SIG-M5 treated with dmso at 0.1 percent for 504 hours (cell line): ENCODE measurements at regions not wholly inside any gene's neighbourhood (a gene's known extent, or its start where the extent isn't known, plus 50 kb on each side); places are given as distances from the start of the nearest gene placed in this dataset.

Experiments used
- DNase-seq: peaks from one replicate; lab custom pipeline; 2025; ENCODE audit not compliant: unreplicated experiment; lab: John Stamatoyannopoulos, UW

DNA sequence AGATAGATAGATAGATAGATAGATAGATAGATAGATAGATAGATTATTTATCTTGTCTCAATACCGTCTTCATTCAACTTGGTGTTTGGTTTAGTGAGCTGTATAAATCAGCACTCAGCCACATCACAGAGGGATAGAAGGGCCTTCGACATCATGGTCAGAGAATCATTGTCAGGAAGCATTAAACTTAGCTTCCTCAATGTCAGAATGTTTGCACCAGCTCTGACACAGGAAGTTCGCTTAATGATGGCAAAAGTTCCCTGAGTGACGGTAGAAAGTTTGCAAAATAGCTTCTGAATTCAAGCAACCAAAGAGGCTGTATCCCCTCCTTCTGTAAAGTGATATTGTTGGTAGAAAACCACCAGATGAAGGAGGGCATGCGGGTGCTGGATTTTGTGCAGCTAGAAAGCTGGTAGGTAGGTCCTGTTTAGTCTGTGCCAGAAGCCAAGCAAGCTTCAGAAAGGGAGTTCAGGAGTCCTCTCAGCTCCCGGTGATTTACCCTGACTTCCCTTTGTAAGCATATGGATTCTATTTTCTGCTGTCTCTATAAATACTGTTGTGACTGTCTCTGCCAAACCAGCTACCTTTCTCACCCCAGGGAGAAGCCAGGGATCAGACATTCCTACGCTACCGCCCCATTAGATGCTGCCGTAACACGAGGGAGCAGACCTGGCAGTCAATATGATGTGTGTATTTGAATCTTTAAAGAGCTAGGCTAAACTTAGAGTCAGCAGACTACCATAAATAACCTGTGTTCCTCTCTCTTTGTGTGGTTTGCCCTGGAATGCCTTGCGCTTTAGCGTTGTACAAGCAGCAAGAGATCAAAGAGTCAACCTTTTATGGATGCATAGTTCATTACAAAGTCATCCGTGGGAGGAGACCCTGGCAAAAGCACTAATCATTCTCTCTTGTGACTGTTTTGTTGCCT, 200.5 kb upstream of the KIAA1217 start:
- DNase-seq = no peak

DNA sequence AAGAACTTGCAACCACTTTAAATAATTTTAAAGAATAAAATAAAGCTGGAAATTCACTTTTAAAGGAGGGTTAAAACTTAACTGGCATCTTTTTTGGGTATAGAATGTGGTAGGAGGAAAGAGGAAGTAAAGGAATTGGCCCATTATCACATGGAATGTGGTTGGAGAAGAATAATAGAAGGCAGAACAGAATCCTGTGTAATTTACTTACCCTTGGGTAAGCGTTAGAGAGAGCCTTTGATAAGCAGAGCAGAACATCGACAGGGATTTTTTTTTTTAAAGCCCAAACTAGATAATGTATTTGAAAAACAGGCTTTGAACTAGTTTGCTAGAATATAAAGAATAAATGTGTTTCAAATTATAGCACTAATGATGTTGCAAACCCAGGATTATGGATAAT, 199.8 kb upstream of the KIAA1217 start:
- DNase-seq = no peak

DNA sequence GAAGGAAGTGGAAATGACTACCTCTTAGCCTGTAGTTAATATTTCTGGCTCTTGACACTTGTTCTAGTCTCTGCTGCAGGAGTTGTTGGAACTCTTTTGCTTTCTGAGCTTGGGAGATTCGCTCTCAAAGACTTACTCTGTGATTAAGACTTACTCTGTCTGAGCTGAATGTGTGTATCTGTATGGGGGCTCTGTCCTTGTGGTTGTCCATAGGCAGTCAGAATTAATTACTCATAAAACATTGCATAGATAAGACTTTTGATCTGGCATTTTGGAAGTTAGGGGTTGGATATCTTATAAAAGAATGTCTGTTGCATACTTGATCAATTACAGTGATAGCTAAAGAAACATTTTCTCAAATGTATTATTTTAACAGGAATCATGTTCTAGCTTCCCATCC, 199.2 kb upstream of the KIAA1217 start:
- no peak for DNase-seq

- DNase-seq = no peak
These were observed 198.4 kb upstream of the KIAA1217 start for GRCh38 chr10:24010436-24010970.

- DNase-seq = no peak
These were observed 196.6 kb upstream of the KIAA1217 start for GRCh38 chr10:24012249-24012803.

GRCh38 chr10:24027107-24027506, 181.8 kb upstream of the KIAA1217 start:
- DNase-seq = no peak

GRCh38 chr10:24034571-24034970, 174.4 kb upstream of the KIAA1217 start:
- no peak for DNase-seq

DNA sequence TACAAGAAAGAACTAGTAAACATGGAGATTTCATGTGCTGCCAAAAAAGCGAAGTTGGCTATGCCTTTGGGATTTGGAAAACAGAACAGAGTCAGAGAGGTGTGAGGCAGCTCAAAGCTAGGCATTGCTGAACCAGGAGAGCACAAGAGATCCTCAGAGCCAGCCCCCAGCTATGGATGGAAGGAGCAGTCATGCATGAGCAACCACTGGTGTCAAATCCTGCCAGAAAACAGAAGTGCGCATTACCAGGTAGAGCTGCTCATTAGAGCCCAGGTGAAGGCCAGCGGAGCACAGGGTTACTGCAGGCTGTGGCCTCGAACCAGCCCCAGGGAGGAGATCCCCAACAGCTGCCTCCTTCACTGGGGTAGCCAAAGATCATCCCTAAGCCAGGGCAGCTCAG, 173.2 kb upstream of the KIAA1217 start:
- DNase-seq = no peak

- DNase-seq = no peak
These were observed 169.6 kb upstream of the KIAA1217 start for GRCh38 chr10:24039315-24039714.

DNA sequence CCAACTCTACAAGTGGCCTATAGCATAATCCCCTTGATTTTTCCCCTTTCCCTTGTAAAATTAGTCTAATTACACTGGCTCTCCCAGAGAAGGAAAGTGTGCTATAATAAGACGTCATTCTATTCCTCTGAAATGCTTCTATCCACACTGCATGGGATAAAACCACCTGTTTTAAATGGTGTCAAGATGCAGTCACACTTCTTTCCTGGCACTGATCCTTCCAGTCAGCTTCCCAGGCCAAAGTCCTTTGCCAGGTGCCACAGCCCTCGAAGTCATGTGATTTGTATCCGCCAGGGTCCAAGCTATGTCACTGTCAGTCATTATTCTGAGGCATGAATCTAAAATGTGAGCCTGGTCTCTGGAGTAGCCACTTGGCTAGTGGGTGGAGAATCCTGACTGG, 169.0 kb upstream of the KIAA1217 start:
- DNase-seq = no peak

DNA sequence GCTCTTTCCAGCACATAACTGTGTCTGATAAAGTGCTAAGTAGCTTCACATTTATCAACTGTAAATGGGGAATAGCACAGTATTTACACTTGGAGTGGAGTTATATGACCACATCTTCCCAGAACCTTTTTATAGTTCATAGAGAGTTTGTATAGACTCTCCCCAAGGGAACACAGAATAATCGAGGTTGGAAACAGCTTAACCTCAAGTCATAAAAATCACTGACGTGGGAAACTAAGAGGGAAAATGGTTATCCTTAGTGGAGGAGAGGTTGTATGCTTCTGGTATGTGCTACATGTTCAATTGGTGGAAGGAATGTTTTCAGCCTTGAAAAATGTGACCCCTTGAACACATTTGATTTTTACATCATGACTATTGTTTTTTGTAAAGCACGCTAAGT, 167.9 kb upstream of the KIAA1217 start:
- DNase-seq = no peak

- no peak for DNase-seq
These were observed 167.1 kb upstream of the KIAA1217 start for GRCh38 chr10:24041834-24042233.

GRCh38 chr10:24042884-24043283, 166.1 kb upstream of the KIAA1217 start:
- DNase-seq = no peak

GRCh38 chr10:24046060-24046459, 162.9 kb upstream of the KIAA1217 start:
- DNase-seq = no peak

DNA sequence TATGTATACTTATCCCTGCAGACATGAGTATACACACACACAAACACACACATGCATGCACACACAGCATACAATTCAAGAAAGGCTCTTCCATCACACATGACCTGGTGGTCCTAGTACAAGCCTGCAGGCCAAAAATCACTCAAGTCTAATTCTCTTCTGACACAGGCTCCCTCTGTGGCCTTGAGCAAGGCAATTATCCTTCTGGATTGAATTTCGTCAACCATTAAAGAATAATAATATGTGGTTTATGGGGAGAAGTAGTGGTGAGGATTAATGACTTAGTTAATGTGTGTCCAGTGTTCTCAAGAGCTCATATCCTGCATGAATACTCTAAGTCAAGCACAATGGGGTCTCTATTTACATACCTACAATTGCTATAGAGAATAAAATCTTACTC, 161.8 kb upstream of the KIAA1217 start:
- no peak for DNase-seq

- DNase-seq = no peak
These were observed 154.5 kb upstream of the KIAA1217 start for GRCh38 chr10:24054421-24054820.

DNA sequence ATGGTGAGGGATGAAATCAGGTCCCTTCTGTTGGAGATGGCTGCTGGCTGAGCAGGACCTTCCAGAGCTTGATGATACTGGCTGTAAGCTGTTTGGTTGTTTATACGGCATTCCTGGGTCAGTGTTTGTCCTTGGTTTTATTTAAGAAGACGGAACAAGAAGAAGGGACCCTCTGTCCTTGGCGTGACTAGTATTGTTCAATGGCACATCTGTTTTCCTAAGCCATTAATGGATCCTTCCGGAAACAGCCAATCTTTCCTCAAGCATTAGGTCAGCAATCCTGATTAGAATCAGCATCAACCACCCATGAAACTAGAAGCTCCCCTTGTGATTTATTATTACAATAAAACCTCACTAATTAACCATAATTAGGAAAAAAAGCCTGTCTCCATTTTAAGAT, 128.7 kb upstream of the KIAA1217 start:
- no peak for DNase-seq

DNA sequence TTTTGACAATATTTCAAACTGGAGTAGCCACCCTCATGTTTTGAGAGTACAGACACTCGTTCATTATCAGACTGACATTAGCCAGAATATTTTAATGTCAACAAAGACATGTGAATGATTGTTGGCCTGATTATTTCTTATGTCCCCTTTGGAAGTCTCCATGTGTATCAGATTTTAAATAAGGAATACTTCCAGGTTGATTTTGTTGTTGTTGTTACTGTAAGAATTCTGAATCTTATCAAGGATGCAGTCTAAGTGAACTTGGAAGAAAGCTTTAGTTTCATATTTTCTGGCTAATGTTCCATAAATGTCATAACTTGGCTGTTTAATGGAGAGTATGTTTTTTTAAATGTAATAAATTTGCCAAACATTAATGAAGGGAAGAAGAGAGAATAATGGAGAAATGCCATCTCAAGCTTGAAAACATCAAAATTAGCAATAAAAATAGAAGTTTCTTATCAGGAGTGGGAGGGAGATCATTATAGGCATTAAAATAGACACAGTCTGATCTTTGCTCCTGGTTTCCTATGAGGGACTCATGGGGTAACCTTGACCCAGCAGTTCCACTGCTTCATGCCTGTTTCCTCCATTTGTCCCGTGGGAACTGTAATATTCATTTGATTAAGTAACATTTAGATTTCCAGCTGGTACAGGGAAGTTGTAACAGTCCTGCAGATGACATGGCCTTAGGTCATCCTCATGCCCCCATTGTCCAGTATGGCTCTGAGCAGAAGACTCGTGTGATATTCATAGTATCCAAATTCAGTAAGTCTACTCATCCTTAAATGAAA, 122.4 kb upstream of the KIAA1217 start:
- DNase-seq = no peak

DNA sequence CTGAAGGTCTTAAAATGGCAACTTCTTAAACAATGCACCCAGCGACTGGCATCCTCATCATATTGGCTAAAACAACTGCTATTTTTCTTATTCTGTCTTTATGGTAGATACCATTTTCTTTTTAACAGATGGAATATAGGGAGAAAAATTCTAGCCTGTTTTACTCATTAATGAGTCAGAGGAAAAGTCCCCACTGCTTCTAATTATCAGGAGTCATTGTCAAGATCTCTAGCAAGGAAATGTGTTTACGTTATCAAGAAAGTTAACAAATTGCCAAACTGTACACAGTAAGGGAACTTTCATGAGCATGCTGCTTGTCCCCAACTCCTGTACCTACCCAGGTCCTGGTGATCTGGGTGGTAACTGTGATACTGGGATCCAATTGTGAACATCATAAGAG, 117.7 kb upstream of the KIAA1217 start:
- DNase-seq = no peak

- DNase-seq = no peak
These were observed 112.7 kb upstream of the KIAA1217 start for GRCh38 chr10:24096281-24096680.

- no peak for DNase-seq
These were observed 111.2 kb upstream of the KIAA1217 start for GRCh38 chr10:24097751-24098207.
